ENCODE measurements at regions not wholly inside any gene's neighbourhood (a gene's known extent, or its start where the extent isn't known, plus 50 kb on each side); places are given as distances from the start of the nearest gene placed in this dataset.

GRCh38 chr6:131412960-131413830 lies 159.8 kb upstream of the ARG1 start:
- Histone ChIP-seq H4K91ac (replicated peaks; ENCODE audit: insufficient read length, low read length) (no peak overlapping the region), H3K36me3 (ENCODE audit: control insufficient read depth in 2 of 4, insufficient read depth in 4 of 4, low read length in 3 of 4) (no peaks in the 10 kb centered on the region), H3K4me1 (replicated peaks in 1 of 4; ENCODE audit: control insufficient read depth in 3 of 4, insufficient read depth in 4 of 4, low read length in 3 of 4) (no peaks in the 10 kb centered on the region), H3K14ac (ENCODE audit: insufficient read length) (no peak overlapping the region), H3K79me2 (ENCODE audit: control insufficient read depth in 1 of 2, insufficient read depth in 2 of 2, low read length in 2 of 2) (no peaks in the 10 kb centered on the region), H3K23me2 (ENCODE audit: low read depth, low read length) (no peaks in the 10 kb centered on the region; the same call in 1 of the 2 replicates), H3K79me1 (ENCODE audit: low read depth, low read length) (no peaks in the 10 kb centered on the region), H4K20me1 (replicated peaks in 1 of 2; ENCODE audit: control insufficient read depth in 1 of 2, insufficient read depth in 2 of 2, low read length in 2 of 2) (no peaks in the 10 kb centered on the region), H4K5ac (ENCODE audit: insufficient read length, low read depth, low read length) (no peak overlapping the region), H3K4ac (replicated peaks; ENCODE audit: insufficient read length, low read depth, low read length) (no peak overlapping the region), H3K27me3 (replicated peaks in 1 of 4; ENCODE audit: control insufficient read depth in 3 of 4, extremely low read depth in 1 of 4, insufficient read depth in 3 of 4, low read length in 3 of 4) (no peaks in the 10 kb centered on the region), H4K8ac (ENCODE audit: extremely low read depth, insufficient read depth, low read length) (no peak overlapping the region), H2AFZ (ENCODE audit: low read length) (no peak overlapping the region), H2BK12ac (ENCODE audit: low read depth, low read length) (no peak overlapping the region), H3K4me3 (ENCODE audit: extremely low read depth in 1 of 4, insufficient read depth in 2 of 4, low read depth in 3 of 4, low read length in 4 of 4) (no peak overlapping the region), H3K56ac (replicated peaks; ENCODE audit: insufficient read length, low read depth, low read length) (no peak overlapping the region), H2BK15ac (ENCODE audit: low read length) (no peak overlapping the region), H3K23ac (ENCODE audit: insufficient read length) (no peak overlapping the region), H3K27ac (ENCODE audit: low read depth, low read length) (no peak overlapping the region), H2BK120ac (replicated peaks; ENCODE audit: low read depth, low read length) (no peak overlapping the region), H2BK5ac (ENCODE audit: low read depth, low read length) (no peak overlapping the region), H3K18ac (ENCODE audit: extremely low read depth, low read length) (no peak overlapping the region), H2BK20ac (ENCODE audit: low read length) (no peak overlapping the region), H3K9ac (replicated peaks in 1 of 4; ENCODE audit: extremely low read depth in 1 of 4, low read depth in 3 of 4, low read length in 3 of 4) (no peak overlapping the region), H3K4me2 (ENCODE audit: insufficient read depth in 1 of 2, low read depth in 2 of 2, low read length in 2 of 2) (no peak overlapping the region), H3K9me3 (ENCODE audit: insufficient read depth in 2 of 2, low read depth in 1 of 2, low read length in 1 of 2) (0 out of 4 replicates have a peak, but pooled peaks cover 0 to 3% of the 10 kb centered on the region in 2 experiments), H2AK5ac (ENCODE audit: low read depth, low read length) (no peak overlapping the region)
- no peak for FAIRE-seq
- ChIA-PET POLR2A (ENCODE audit: partially characterized antibody) (no interaction called here), CTCF (ENCODE audit: partially characterized antibody) (interaction anchor here (0.6 to 1.1 kb wide), 3 partner anchors 14 to 120 kb away, joined by 3 read pairs; no protein-coding TSS in a partner anchor)
- DNase-seq (ENCODE audit: low read depth in 1 of 2, low spot score in 2 of 2): no peak
- whole genome bisulfite sequencing, 2 experiments (ENCODE audit: extremely low coverage in 1 of 2, insufficient coverage in 1 of 2, insufficient read length in 1 of 2, insufficient replicate concordance in 2 of 2, low coverage in 1 of 2, low lambda C conversion rate in 2 of 2, missing lambda C conversion rate in 1 of 2): 92% methylated on average over 7 of the region's 7 CpGs; no CpG with 5 or more reads in 1 of the 2 experiments
- TF ChIP-seq CBX8 (IDR thresholded peaks at IDR 0.05; ENCODE audit: borderline replicate concordance, low read depth, low read length) (no peak), TBP (IDR thresholded peaks at IDR 0.05; ENCODE audit: low read depth, low read length) (no peak), CBX5 (IDR thresholded peaks at IDR 0.05; ENCODE audit: low read depth, low read length) (no peak), TAF7 (optimal IDR thresholded peaks at IDR 0.05; ENCODE audit: borderline replicate concordance, low read depth, low read length) (no peak), POU5F1 (IDR thresholded peaks at IDR 0.05; ENCODE audit: low read depth, low read length) (no peak), ATF2 (IDR thresholded peaks at IDR 0.05; ENCODE audit: low read length) (no peak), BACH1 (IDR thresholded peaks at IDR 0.05; ENCODE audit: low read length) (no peak), POLR2A (IDR thresholded peaks at IDR 0.05; ENCODE audit: control extremely low read depth in 1 of 2, low read depth in 2 of 2, low read length in 2 of 2) (no peak), SIX5 (IDR thresholded peaks at IDR 0.05; ENCODE audit: low read depth, low read length) (no peak), SIN3A (conservative IDR thresholded peaks at IDR 0.05 in 1 of 2, IDR thresholded peaks at IDR 0.05 in 1 of 2; ENCODE audit: low read depth in 1 of 2, low read length in 2 of 2) (no peak)
